Non-pigmented ciliary epithelial cell (primary cell): ENCODE measurements at regions not wholly inside any gene's neighbourhood (a gene's known extent, or its start where the extent isn't known, plus 50 kb on each side); places are given as distances from the start of the nearest gene placed in this dataset.

Experiments
- DNase-seq: peaks from one replicate; pipeline ENCODE4 v3.0.0-alpha.2; 2010; ENCODE audit warnings: low read depth

DNA sequence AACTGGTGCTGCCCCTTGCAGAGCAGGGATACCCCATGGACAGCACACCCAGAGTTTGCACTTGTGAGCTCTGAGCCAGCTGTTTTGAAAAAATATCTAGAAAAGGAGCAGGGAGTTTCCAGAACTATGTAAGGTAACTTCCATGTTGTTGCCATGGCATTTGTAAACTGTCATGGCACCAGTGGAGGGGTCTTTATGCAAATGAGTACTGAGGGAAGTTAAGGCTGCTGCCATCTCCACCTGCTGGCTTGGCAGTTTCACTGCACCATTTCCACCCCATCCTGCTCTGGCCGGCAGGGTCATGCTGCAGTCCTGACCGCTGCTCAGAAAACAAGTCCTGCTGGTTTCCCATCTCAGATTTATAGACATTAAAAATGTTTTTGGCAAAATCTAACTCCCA is 52.3 kb upstream of the SNTG2 start:
- DNase-seq, result no peak

DNA sequence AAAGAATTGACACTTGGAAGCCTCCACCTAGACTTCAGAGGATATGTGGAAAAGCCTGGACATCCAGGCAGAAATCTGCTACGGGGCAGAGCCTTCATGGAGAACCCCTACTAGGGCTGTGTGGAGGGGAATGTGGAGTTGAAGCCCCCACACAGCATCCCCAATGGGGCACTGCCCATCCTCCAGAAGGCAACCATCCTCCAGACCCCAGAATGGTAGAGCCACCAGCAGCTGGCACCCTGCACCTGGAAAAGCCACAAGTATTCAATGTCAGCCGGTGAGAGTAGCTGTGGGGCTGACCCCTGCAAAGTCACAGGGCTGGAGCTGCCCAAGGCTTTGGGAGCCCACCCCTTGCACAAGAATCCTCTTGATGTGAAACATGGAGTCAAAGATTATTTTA is 53.6 kb upstream of the SNTG2 start:
- DNase-seq, result no peak

DNA sequence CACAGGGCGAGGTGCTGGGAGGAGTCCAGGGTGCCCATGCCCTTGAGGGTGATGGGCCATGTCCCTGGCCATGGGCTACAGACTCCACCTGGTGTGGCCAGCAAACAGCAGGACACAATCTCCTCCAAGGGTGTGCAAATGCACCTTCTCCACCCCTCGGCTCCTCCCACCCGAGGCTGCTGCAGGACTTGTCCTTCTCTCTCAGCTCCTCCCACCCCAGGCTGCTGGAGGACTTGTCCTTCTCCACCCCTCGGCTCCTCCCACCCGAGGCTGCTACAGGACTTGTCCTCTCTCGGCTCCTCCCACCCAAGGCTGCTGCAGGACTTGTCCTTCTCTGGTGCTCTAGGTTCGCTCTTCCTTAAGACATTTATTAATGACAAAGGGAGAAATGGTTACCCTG is 57.3 kb upstream of the SNTG2 start:
- no peak for DNase-seq

DNA sequence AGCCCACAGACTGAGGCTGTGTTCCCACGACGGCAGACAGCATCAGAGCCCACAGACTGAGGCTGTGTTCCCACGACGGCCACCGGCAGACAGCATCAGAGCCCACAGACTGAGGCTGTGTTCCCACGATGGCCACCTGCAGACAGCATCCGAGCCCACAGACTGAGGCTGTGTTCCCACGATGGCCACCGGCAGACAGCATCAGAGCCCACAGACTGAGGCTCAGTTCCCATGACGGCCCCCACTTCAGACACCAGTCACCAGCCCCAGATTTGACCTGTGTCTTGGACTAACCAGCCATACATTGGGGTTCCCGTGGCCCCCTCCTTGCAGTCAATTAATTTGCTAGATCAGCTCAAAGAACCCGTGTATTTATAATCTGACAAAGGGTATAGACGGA is 57.8 kb upstream of the SNTG2 start:
- no peak for DNase-seq

DNA sequence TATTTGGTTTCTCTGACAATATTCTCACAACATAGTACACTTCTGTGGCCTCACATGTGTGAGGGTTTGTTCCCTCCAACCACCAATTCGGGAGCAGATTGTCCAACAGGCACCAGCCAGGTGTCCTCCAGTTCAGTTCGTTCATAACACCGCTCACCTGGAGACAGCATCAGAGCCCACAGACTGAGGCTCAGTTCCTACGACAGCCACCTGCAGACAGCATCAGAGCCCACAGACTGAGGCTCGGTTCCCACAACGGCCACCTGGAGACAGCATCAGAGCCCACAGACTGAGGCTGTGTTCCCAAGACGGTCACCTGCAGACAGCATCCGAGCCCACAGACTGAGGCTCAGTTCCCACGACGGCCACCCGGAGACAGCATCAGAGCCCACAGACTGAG is 58.2 kb upstream of the SNTG2 start:
- no peak for DNase-seq

DNA sequence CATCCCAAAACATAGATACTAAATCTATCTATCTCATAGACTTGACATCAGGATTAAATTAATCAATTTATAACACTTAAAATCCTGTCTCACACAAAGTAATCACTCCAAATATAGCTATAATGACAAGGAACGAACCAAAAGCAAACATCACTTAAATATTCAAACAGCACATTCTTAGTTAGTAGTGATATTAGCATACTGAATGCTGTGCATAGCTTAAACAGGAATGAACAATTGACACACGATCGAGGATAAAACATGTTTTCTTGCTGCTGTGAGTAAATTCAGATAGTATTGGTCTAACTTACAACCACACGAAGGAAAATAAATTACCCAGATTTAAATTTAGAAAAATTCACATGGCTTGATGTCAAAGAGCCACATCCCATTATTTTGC is 58.9 kb upstream of the SNTG2 start:
- DNase-seq, result no peak

DNA sequence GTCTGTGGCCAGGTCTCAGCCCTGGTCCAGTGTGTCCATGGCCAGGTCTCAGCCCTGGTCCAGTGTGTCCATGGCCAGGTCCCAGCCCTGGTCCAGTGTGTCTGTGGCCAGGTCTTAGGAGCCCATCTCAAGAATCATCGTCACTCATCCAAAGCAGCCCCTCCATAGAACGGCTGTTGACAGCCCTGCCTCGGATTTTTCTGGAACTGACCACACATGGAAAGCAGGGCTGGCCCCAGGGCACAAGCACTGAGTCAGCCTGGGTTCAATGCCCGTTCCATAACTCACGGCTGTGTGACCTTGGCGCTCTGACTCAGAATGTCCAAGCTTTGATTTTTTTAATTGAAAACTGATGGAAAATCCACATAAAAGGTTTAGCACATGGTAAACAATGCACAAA is 59.9 kb upstream of the SNTG2 start:
- no peak for DNase-seq

DNA sequence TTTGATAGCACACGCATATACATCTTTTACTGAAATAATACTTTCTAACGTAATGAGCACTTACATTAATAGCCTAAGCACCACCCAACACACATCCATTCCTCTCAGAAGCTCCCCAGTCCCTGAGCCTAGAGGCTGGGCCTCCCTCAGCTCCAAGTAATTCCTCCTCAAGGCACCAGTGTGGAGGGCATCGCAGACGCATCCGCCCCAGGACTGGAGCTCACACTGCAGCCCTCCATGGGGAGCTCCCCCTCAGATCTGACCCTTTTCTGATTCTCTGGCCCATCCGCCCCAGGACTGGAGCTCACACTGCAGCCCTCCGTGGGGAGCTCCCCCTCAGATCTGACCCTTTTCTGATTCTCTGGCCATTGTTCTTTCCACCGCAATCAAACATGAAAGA is 60.4 kb upstream of the SNTG2 start:
- DNase-seq, result no peak

DNA sequence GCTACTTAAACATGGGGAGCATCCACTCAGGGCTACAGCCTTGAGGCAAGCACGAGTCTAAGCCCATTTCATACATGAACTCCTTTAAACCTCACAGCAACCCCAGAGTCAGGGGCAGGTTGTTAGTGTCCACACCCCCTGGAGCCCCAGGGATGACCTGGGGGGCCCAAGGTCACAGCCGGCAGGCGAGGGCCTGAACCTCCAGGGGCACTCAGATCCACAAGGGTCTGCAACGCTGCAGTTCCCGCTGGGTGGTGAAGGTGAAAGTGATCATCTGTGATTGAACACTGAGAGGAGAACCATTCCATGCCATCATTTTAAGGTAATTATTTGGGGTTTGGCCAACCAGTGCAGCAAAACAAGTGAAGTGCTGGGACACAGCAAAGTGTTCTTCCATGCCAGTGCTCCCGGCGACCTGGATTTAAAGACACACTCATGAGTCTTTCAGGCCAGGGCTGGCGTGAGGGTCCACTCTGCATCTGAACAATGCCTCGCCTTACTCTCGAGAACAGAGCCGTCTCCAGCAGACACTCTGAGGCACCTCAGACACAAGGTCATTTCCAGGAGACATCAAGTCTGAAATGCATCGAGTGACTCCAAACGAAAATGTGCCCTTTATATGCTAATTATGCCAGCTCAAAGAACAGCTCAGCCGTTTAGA is 61.6 kb upstream of the SNTG2 start:
- no peak for DNase-seq

DNA sequence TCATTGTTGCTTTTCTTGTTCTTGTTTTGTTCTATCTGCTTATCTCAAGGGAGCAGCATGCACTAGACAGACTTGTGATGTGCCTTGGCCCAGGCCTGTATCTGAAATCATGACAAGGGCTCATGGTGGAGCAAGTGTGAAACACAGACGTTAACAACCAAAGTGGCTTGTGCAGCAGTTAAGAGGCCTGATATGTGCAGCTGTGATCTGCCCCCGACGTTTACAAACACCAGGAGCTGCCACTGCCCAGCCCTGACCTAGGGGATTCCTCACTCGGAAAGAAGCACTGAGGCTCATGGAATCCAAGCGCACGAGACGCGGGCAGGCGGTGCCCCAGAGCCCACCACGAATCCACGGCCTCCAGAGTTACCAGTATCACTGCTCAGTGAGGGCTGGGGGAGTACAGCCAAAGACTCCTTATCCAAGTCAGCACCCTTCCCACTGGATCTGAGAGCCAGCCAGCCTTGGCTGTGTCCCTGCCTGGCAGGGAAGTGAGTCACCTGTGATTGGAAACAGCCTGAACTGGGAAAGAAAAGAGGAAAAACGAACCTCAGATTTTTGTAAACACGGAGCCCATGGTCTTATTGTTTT is 62.3 kb upstream of the SNTG2 start:
- no peak for DNase-seq

DNA sequence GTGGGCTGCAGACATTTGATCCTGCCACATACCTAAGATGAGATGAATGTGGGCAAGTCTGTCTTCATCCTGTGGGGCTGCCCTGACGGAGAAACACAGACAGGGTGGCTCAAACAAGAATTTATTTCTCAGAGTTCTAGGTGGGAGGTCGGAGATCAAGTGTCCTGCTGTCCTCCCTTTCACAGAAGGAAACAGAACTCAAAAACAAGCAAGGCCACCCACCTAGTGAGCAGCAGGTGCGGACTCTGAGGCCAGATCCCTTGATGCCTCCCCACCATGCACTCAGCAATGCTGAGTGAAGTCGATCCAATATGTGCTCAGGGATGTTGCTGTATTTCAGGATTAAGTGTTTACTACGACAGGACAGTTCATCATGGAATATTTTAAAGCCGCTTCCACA is 63.0 kb upstream of the SNTG2 start:
- DNase-seq, result no peak

DNA sequence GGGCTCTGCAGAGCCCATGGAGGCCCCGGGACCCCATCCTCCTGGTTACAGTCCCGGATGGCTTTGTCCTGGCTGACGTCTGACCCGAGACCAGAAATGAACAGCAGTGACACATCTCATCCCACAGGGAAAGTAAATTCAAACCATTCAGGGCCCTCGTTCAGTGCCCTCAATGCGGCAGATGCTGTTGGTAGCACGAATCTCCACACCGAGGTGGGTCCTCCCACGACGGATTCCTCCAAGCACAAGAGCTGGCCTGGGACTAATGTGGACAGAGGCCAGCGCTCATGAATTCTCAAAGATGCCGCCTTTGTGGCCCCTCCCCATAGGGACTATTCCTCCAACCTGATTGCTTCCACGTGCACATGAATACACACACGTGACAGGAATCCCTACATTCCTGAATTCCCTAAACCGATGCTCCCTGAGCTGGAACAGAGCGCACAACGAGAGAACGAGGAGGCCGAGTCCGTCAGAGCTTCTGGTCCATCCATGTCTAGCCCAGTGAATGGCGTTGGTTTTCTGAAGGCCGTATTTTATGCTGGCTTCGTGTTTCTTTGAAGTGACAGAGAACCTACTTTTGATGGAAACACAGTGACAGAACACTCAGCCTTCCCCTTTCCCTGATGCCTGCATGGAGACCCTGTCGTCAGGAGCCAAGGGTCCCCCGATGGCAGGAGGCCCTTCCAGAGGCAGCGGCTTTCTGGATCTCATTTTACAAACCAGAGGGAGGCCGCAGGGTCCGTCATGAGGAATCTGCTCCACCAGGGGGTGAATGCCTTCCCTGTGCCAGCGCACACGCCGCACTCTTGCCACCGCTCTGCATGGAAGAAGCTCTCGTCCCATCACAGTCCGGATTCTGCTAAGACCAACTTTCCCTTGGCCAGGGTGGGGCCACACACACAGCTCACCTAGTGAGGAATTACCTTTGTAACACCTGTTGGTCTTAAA is 64.3 kb upstream of the SNTG2 start:
- no peak for DNase-seq

DNA sequence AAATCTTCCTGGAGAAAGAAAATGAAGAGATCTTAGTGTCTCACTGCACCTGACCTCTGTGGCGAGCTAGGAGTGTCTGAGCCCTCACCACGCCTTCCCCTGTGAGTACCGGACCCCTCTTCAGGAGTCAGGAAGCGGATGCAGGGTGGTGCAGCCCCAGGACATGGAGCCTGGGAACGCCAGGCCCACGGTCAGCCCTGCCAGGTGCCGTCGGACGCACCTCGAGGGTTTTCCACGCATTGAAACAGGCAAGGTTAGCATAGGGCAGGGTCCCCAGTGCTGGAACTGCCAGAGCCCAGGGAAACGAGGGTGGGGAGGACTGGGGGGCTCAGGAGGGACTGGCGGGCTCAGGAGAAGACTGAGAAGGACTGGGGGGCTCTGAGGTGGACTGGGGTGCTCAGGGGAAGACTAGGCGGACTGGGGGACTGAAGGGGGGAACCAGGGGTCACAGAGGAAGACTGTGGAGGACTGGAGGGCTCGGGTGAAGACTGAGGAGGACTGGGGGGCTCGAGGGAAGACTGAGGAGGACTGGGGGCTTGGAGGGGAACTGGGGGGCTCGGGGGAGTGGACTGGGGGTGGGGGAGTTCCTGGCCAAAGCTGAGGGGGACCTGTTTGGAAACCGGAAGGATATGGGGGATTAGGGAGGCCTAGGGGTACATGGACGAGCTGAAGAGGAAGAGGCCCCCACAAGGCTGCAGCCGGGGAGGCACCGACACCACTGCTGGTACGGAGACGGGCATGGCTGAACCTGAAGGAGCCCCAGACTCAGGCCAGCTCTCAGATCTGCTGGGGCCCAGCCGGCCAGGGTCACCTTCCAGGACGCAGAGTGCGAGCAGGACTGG is 65.2 kb upstream of the SNTG2 start:
- DNase-seq, result no peak

DNA sequence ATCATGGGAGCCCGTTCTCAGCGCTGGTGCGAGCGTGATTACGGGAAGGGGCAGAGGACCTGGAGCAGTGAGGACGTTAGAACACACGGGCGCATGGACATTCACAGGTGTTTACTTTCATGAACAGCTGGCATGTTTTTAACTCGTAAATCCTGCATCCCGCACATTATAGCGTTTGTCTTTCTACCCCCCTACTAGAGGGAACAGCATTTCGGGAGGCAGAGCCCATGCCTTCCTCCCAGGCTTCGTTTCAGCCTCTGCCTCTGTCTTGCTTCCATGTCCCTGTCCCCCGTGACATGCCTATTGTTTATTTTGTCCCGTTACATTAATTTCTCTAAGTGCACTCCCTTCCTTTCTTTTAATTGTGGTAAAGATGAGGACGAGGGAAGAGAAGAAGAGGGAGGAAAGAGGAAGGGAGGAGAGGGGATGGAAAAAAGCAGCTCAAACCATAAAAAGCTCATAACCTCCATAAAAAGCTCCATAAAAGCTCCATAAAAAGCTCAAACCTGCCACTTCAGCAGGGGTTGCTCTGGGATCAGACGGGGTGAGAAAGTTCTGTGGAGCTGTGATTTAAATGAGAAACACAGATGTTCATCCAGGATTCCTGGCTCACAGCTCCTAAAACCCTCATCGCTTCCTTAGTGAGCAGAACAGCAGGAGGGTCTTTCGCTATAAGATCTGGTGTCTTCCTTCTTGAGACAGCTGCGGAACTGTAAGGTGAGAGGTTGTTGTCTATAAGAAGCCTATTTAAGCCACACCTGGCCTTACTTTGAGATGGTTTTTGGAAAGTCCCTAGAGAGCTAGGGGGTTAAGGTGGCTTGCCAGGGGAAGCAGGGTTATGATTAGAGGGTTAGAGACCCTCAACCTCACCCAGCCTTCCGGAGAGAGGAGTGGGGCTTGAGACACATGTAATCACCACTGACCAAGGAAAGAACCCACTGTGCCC is 66.6 kb upstream of the SNTG2 start:
- no peak for DNase-seq

DNA sequence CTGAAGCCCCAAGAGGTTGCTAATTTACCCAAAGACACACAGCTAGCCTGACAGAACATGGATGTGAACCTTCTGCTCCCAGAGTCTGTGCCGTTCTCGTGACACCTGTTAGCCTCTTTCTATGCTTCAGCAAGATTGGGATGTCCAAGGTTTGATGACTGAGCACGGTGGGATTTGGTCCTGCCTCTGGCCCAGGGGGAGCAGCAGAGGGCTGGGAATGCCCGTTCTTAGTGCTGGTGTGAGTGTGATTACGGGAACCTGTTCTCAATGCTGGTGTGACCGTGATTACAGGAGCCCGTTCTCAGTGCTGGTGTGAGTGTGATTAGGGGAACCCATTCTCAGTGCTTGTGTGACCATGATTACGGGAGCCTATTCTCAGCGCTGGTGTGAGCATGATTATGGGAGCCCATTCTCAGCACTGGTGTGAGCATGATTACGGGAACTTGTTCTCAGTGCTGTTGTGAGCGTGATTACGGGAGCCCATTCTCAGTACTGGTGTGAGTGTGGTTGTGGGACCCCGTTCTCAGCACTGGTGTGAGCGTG is 67.3 kb upstream of the SNTG2 start:
- DNase-seq, result no peak

DNA sequence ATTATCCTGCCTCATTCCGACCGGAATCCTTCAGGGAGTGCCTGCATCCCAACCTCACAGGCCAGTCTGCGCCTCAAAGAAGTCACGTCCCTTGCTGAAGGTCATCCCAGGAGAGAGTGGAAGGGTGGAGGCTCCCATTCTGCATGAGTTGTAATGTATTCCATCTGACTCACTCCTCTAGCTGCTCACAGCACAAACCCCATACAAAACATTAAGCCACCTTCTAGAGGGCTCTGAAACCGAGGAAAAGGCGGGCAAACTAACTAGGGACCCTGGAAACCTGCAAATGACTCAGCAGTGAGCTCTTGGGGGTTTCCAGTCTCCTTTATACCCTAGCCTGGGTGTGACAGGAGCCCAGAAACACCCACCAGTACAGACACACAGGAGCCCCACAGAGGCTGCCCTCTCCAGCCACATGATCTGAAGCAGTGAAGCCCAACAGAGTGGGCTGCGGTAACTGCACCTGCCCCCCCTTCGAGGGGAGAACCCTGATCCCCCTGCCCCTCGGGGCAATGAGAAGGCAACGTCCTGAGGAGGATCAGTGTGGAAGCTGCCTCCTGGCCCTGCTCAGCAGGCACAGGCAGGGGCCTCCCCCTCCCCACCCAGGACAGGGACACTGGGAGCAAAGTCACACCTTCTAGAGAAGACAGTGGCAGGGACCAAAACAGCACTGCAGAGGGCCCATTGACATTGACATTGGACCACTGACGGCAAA is 69.3 kb upstream of the SNTG2 start:
- DNase-seq, result no peak

DNA sequence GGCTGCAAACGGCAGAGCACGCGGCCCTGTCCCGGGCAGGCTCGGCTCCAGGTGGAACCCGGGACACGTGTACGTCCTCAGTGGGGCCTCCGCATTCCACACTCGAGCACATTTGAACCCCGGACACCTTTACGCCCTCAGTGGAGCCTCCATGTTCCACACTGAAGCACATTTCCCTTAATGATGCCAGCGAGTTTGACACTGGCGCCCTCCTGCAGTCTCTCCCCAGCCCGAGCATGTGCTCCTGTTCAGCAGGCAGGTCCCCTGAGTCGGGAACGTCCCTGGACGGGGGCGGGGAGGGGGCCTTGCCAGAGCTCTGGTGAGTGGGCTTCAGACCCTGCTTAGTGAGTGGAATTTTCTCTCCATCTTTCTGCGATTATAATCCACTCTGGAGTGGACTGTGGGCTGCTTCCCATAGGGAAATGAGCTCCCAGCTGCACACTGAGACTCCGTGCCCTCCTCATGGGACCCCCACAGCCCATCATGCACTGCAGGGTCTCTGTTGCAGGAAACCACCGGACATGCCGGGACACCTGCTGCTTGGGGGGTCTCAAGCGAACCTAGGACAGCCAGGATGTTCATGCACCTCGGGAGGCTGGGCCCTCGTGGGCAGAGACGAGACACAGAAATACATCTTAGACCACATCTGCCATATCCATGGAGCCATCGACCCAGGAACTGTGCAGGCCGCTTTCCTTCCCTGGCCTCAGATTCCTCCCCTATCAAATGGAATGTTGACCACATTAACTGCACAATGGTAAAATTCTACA is 70.3 kb upstream of the SNTG2 start:
- DNase-seq, result no peak

DNA sequence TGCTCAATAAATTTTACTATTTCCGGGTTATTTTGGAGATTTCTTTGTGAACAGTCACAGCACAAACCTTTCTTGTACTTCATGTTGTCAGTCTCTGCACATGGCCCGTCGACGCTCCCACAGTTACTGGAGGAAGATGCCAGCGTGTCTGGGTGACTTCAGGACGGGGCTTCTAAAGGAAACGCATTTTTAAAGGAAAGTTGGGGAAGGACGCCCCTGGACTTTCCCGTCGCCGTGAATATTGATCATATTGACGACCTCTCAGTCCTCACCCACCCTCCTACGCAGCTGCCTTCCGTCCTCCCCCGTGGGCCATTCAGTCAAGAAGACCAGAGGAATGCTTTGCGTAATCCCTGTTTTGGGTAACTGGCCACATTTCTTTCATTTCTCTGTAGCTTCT is 71.1 kb upstream of the SNTG2 start:
- DNase-seq, result no peak

DNA sequence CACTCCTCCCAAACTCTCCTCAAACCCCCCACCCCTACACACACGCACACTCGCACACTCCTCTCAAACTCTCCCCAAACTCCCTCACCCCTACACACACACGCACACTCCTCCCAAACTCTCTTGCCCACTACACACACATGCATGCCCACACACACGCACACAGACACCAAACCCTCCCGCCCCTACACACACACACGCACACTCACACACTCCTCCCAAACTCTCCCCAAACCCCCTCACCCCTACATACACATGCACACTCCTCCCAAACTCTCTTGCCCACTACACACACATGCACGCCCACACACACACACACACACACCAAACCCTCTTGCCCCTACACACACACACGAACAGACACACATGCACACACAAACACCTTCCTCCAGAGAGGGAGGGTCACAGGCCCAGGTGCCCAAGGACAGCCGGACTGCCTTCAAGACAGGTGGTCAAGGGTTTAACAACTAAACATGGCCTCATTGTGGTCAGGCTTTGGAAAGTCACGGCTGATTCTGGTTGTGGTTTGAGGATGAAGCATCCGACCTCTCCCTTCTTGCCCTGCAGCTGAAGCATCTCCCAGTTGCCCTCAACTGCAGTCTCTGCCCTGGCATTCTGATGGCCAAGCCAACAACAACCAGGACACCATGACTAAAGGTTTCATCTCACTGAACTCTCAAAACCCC is 72.3 kb upstream of the SNTG2 start:
- DNase-seq, result no peak
